NOMO-1 treated with DMSO at 0.1 percent for 48 hours (cell line): ENCODE measurements at regions not wholly inside any gene's neighbourhood (a gene's known extent, or its start where the extent isn't known, plus 50 kb on each side); places are given as distances from the start of the nearest gene placed in this dataset.

Experiments used
- DNase-seq: peaks from one replicate; lab custom pipeline; 2025; ENCODE audit not compliant: unreplicated experiment; lab: John Stamatoyannopoulos, UW

DNA sequence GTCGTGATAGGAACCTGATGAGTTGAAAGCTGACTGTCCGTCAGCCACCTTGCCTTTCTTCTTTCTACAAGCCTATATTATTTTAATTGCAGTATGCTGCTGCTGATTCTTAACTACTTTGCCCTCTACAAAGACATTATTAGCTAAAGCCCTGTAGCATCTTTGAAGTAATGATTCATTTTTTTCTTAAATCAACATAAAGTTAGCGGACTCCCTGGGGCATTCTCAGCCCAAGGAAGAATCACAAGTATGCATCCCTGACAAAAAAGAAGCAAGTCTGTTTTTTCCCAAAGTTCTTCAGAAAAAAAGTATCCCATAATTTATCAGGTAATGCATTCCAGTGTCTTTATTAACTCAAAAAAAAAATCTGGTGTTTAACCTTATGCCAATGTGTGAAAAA is 69.5 kb upstream of the TAS2R1 start:
- no peak for DNase-seq

DNA sequence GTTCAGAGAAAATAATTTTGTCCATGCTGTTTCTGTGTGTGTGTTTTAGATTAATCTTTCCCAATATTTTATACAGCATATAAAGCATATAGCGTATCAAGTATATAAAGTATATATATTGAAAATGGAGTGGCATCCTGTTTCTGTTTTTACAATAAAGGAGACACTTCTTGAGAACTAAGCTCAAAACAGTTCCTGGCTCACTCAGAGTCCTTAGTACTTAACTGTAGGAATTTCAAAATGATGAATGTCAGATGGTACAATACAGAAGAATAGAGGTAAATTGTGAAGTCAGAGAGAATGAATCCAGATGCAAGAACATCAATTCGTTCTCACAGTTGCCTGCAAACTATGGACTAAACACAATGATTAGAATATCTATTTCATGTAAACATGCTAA is 68.7 kb upstream of the TAS2R1 start:
- DNase-seq: no peak

DNA sequence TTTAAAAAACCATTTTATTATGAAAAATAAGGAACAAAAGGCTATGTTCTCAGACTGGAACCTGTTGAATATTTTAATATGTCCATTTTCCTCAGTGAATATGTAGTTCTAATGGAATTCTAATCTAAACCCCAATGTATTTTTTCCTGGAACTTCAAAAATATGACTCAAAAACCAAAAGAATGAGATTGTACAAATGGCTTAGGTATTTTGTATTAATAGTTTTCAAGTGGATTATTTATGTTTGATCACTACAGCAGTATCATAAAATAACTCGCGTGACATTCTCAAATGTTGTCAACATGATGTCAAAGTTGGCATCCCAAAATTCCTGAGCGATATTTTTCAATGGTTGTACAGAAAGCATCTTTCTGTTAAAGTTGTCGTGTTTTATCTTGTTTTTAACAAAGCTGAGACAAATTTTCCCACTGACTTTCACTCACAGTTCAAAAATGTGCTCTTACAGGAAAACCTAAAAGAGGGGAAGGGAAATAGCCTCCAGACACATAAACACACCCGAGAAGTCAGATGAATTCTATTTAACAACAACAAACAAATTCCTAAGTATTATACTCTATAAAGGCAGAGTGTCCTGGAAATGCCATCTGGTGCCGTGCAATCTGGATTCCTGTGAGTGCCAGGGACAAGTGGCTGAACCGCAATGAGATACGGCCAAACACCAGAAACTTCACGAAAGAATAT is 68.1 kb upstream of the TAS2R1 start:
- DNase-seq: no peak

GRCh38 chr5:9692576-9692975 is 62.4 kb upstream of the TAS2R1 start:
- DNase-seq: no peak

DNA sequence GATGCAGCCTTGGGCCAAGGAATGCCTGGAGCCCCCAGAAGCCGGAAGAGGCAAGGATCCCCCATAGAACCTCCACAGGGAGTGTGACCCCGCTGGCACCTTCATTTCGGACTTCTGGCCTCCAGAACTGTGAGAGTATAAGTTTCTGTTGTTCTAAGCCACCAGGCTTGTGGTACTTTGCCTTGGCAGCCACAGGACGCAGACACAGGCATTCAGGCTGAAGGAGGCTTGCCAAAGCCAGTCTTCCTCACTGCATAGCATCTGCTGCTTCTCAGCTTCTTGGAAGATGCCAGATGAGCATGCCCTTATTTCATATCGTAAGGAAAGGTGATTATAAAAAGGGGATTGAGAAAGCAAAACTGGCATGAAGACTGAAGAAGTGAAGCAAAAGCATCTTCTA is 61.1 kb upstream of the TAS2R1 start:
- DNase-seq: no peak

DNA sequence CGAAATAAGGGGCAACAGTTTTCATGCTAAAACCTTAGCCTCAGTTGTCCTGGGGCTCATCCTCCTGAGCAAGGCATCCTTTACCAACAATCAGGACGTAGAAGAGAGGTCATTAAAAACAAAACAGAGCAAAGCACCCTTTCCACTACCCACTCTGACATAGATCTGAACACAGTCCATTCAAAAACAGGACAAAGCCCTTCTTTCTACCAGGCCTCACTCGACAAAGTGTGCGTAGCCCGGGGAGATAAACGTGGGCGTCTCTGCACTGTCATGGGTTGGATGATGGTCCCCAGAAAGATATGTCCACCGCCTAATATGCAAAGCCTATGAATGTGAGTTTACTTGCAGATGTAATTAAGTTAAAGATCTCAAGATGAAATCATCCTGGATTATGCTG is 60.6 kb upstream of the TAS2R1 start:
- DNase-seq: no peak

- DNase-seq: no peak
These were observed 56.1 kb upstream of the TAS2R1 start for GRCh38 chr5:9686216-9686615.

DNA sequence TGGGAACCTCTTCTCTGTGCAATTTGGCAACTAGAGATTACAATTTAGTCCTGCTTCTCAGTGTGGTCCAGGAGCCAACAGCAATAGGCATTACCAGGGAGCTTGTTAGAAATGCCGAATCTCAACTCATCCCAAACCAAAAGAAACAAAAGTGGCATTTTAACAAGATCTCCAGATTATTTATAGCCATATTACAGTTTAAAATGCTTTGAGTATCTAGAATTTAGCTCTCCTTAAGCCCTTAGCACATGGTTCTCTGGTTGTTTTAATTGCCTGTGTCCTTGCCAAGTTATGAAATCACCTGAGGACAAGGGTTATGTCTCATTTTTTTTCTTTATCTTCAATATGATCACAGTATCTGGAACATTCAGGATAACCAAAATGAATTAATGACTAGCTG is 51.6 kb upstream of the TAS2R1 start:
- no peak for DNase-seq
